ENCODE measurements at regions not wholly inside any gene's neighbourhood (a gene's known extent, or its start where the extent isn't known, plus 50 kb on each side); places are given as distances from the start of the nearest gene placed in this dataset.

- Histone ChIP-seq H3K4me3 (ENCODE audit: low read depth, low read length) (no peak overlapping the region), H3K4me1 (ENCODE audit: control insufficient read depth, insufficient read depth, low read length) (no peaks in the 10 kb centered on the region), H3K27ac (ENCODE audit: extremely low read depth, low read depth, low read length) (no peak overlapping the region), H3K9me3 (ENCODE audit: control insufficient read depth, insufficient read depth, low read depth, low read length) (no peaks in the 10 kb centered on the region), H3K36me3 (ENCODE audit: control insufficient read depth in 2 of 2, insufficient read depth in 1 of 2, low read length in 2 of 2) (no peaks in the 10 kb centered on the region)
- POLR2A ChIA-PET, result no interaction called here
- no peak for TF ChIP-seq FEZF1 (tag by site-specific recombination; IDR thresholded peaks at IDR 0.05)
- TF ChIP-seq YY1 (tag by site-specific recombination; IDR thresholded peaks at IDR 0.05), result no peak
- TF ChIP-seq ZNF248 (tag by site-specific recombination; IDR thresholded peaks at IDR 0.05), result no peak
- no peak for TF ChIP-seq SETDB1 (IDR thresholded peaks at IDR 0.05; ENCODE audit: insufficient read length, low read length)
- TF ChIP-seq SP3 (tag by site-specific recombination; IDR thresholded peaks at IDR 0.05), result no peak
- TF ChIP-seq ZNF324 (tag by site-specific recombination; IDR thresholded peaks at IDR 0.05), result no peak
- no peak for TF ChIP-seq TRIM28 (IDR thresholded peaks at IDR 0.05; ENCODE audit: borderline replicate concordance, low read length)
- no peak for TF ChIP-seq ZNF24 (tag by site-specific recombination; IDR thresholded peaks at IDR 0.05)
- no peak for TF ChIP-seq ZSCAN5A (tag by site-specific recombination; IDR thresholded peaks at IDR 0.05)
- TF ChIP-seq ZNF19 (tag by site-specific recombination; IDR thresholded peaks at IDR 0.05; ENCODE audit: low read depth), result no peak
- TF ChIP-seq ZNF202 (tag by site-specific recombination; IDR thresholded peaks at IDR 0.05; ENCODE audit: borderline replicate concordance), result no peak
- TF ChIP-seq ZNF354C (tag by site-specific recombination; IDR thresholded peaks at IDR 0.05; ENCODE audit: borderline replicate concordance, low read depth), result no peak
- TF ChIP-seq PBX3 (CRISPR knock-in tag; IDR thresholded peaks at IDR 0.05), result no peak
- no peak for TF ChIP-seq ZSCAN23 (tag by site-specific recombination; IDR thresholded peaks at IDR 0.05)
- no peak for TF ChIP-seq ZNF274 (IDR thresholded peaks at IDR 0.05; ENCODE audit: low read length)
- no peak for TF ChIP-seq ZNF274 (tag by site-specific recombination; IDR thresholded peaks at IDR 0.05; ENCODE audit: borderline replicate concordance)
- TF ChIP-seq, protein P1, sequence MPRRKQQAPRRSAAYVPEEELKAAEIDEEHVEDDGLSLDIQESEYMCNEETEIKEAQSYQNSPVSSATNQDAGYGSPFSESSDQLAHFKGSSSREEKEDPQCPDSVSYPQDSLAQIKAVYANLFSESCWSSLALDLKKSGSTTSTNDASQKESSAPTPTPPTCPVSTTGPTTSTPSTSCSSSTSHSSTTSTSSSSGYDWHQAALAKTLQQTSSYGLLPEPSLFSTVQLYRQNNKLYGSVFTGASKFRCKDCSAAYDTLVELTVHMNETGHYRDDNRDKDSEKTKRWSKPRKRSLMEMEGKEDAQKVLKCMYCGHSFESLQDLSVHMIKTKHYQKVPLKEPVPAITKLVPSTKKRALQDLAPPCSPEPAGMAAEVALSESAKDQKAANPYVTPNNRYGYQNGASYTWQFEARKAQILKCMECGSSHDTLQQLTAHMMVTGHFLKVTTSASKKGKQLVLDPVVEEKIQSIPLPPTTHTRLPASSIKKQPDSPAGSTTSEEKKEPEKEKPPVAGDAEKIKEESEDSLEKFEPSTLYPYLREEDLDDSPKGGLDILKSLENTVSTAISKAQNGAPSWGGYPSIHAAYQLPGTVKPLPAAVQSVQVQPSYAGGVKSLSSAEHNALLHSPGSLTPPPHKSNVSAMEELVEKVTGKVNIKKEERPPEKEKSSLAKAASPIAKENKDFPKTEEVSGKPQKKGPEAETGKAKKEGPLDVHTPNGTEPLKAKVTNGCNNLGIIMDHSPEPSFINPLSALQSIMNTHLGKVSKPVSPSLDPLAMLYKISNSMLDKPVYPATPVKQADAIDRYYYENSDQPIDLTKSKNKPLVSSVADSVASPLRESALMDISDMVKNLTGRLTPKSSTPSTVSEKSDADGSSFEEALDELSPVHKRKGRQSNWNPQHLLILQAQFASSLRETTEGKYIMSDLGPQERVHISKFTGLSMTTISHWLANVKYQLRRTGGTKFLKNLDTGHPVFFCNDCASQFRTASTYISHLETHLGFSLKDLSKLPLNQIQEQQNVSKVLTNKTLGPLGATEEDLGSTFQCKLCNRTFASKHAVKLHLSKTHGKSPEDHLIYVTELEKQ (tag by site-specific recombination; IDR thresholded peaks at IDR 0.05; ENCODE audit: borderline replicate concordance), result no peak
- no peak for TF ChIP-seq ZNF133 (tag by site-specific recombination; IDR thresholded peaks at IDR 0.05)
- TF ChIP-seq ZNF555 (tag by site-specific recombination; conservative IDR thresholded peaks at IDR 0.05), result no peak
- TF ChIP-seq ZNF157 (tag by site-specific recombination; IDR thresholded peaks at IDR 0.05), result no peak
- CTCF ChIA-PET, result no interaction called here
Measured at GRCh38 chr5:121285801-121286521, 565.7 kb upstream of the FTMT start.

- no peaks in the 10 kb centered on the region for H3K36me3 ChIP-seq (ENCODE audit: control insufficient read depth in 2 of 2, insufficient read depth in 1 of 2, low read length in 2 of 2)
- POLR2A ChIA-PET, result no interaction called here
- H3K4me3 ChIP-seq (ENCODE audit: low read depth, low read length), result no peak overlapping the region
- no peaks in the 10 kb centered on the region for H3K4me1 ChIP-seq (ENCODE audit: control insufficient read depth, insufficient read depth, low read length)
- no peaks in the 10 kb centered on the region for H3K9me3 ChIP-seq (ENCODE audit: control insufficient read depth, insufficient read depth, low read depth, low read length)
- H3K27ac ChIP-seq (ENCODE audit: extremely low read depth, low read depth, low read length), result no peak overlapping the region
- CTCF ChIA-PET, result no interaction called here
- TF ChIP-seq, protein P2, sequence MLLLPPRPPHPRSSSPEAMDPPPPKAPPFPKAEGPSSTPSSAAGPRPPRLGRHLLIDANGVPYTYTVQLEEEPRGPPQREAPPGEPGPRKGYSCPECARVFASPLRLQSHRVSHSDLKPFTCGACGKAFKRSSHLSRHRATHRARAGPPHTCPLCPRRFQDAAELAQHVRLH (tag by site-specific recombination; IDR thresholded peaks at IDR 0.05), result no peak
- no peak for TF ChIP-seq RBAK (tag by site-specific recombination; IDR thresholded peaks at IDR 0.05)
- no peak for TF ChIP-seq ZNF146 (tag by site-specific recombination; IDR thresholded peaks at IDR 0.05)
- no peak for TF ChIP-seq ZNF416 (tag by site-specific recombination; IDR thresholded peaks at IDR 0.05)
- TF ChIP-seq PBX3 (CRISPR knock-in tag; IDR thresholded peaks at IDR 0.05), result no peak
- no peak for TF ChIP-seq OVOL3 (tag by site-specific recombination; IDR thresholded peaks at IDR 0.05)
- TF ChIP-seq ZSCAN16 (tag by site-specific recombination; IDR thresholded peaks at IDR 0.05), result no peak
- TF ChIP-seq ZNF132 (tag by site-specific recombination; IDR thresholded peaks at IDR 0.05; ENCODE audit: borderline replicate concordance), result no peak
Measured at GRCh38 chr5:121288781-121289180, 562.9 kb upstream of the FTMT start.
